ENCODE measurements at regions not wholly inside any gene's neighbourhood (a gene's known extent, or its start where the extent isn't known, plus 50 kb on each side); places are given as distances from the start of the nearest gene placed in this dataset.

- TF ChIP-seq PBX3 (IDR thresholded peaks at IDR 0.05; ENCODE audit: insufficient replicate concordance, low read depth, low read length) = no peak
- TF ChIP-seq EZH2 (IDR thresholded peaks at IDR 0.05; ENCODE audit: borderline replicate concordance, control insufficient read depth, low read depth, low read length) = no peak
- TF ChIP-seq DPF2 (IDR thresholded peaks at IDR 0.05) = no peak
- no peak for TF ChIP-seq SREBF2 (IDR thresholded peaks at IDR 0.05; ENCODE audit: low read length)
- no peak for TF ChIP-seq ZNF622 (IDR thresholded peaks at IDR 0.05)
- DNase-seq (ENCODE audit: low read depth, low spot score) (no peak), FAIRE-seq (no peak), ATAC-seq (no peak)
- H3K27ac ChIP-seq (ENCODE audit: control insufficient read depth, insufficient read depth) = no peak overlapping the region
- no peak overlapping the region for H2AFZ ChIP-seq (ENCODE audit: control insufficient read depth, low read depth, low read length)
- ChIA-PET RAD21 (ENCODE audit: unreplicated experiment) (no interaction called here), CTCF (no interaction called here), POLR2A (no interaction called here), SMC1A (ENCODE audit: uncharacterized antibody, unreplicated experiment) (no interaction called here)
- H3K79me2 ChIP-seq (ENCODE audit: control insufficient read depth, insufficient read depth, low read length) = no peaks in the 10 kb centered on the region
- intact Hi-C loops (cut with micrococcal nuclease; ENCODE audit: unreplicated experiment) (no loop called here), in situ Hi-C loops (cut with MboI) (no loop called here)
- BruUV-seq (replicated peaks) = no TSS peak
- H3K36me3 ChIP-seq (ENCODE audit: control insufficient read depth in 2 of 2, insufficient read depth in 2 of 2, low read length in 1 of 2) = no peaks in the 10 kb centered on the region
- 27% methylated on average over 8 of the region's 8 CpGs for WGBS (ENCODE audit: insufficient coverage, insufficient replicate concordance, low lambda C conversion rate, missing lambda C conversion rate)
- no peak overlapping the region for H3K4me3 ChIP-seq
- H3K9ac ChIP-seq (ENCODE audit: control insufficient read depth, insufficient read depth, low read length) = no peak overlapping the region
- no peaks in the 10 kb centered on the region for H3K9me3 ChIP-seq (replicated peaks; ENCODE audit: control insufficient read depth, insufficient read depth, low read length)
- no peaks in the 10 kb centered on the region for H4K20me1 ChIP-seq (ENCODE audit: control insufficient read depth, insufficient read depth)
- no peak overlapping the region for H3K4me2 ChIP-seq (ENCODE audit: control insufficient read depth, insufficient read depth)
- H3K27me3 ChIP-seq (replicated peaks in 1 of 2; ENCODE audit: control insufficient read depth in 2 of 2, insufficient read depth in 2 of 2, low read length in 1 of 2) = no peaks in the 10 kb centered on the region; a peak in 3 of 4 replicates
- H3K4me1 ChIP-seq (ENCODE audit: control insufficient read depth, insufficient read depth, low read length) = no peaks in the 10 kb centered on the region
Observed at GRCh38 chr20:56778765-56779195, 149.7 kb downstream of the TFAP2C start.

- no TSS peak for BruUV-seq (replicated peaks)
- no peak for TF ChIP-seq MYB (IDR thresholded peaks at IDR 0.05; ENCODE audit: borderline replicate concordance, low read depth, low read length)
- 4% methylated on average over 7 of the region's 11 CpGs for WGBS (ENCODE audit: insufficient coverage, insufficient replicate concordance, low lambda C conversion rate, missing lambda C conversion rate)
- ATAC-seq (no peak), DNase-seq (ENCODE audit: low read depth, low spot score) (no peak), FAIRE-seq (no peak)
- ChIA-PET RAD21 (ENCODE audit: unreplicated experiment) (no interaction called here), SMC1A (ENCODE audit: uncharacterized antibody, unreplicated experiment) (no interaction called here), POLR2A (interaction anchor here (0.6 kb wide), 1 partner anchor 279 kb away, joined by 3 read pairs; no protein-coding TSS in a partner anchor), CTCF (no interaction called here)
- Histone ChIP-seq H2AFZ (ENCODE audit: control insufficient read depth, low read depth, low read length) (no peak overlapping the region), H3K36me3 (ENCODE audit: control insufficient read depth in 2 of 2, insufficient read depth in 2 of 2, low read length in 1 of 2) (no peaks in the 10 kb centered on the region), H3K27me3 (replicated peaks in 1 of 2; ENCODE audit: control insufficient read depth in 2 of 2, insufficient read depth in 2 of 2, low read length in 1 of 2) (no peaks in the 10 kb centered on the region; a peak in 3 of 4 replicates), H3K79me2 (ENCODE audit: control insufficient read depth, insufficient read depth, low read length) (no peaks in the 10 kb centered on the region), H3K4me1 (ENCODE audit: control insufficient read depth, insufficient read depth, low read length) (no peaks in the 10 kb centered on the region), H3K4me3 (no peak overlapping the region), H3K9ac (ENCODE audit: control insufficient read depth, insufficient read depth, low read length) (no peak overlapping the region), H3K4me2 (ENCODE audit: control insufficient read depth, insufficient read depth) (no peak overlapping the region), H3K27ac (ENCODE audit: control insufficient read depth, insufficient read depth) (no peak overlapping the region), H3K9me3 (replicated peaks; ENCODE audit: control insufficient read depth, insufficient read depth, low read length) (no peaks in the 10 kb centered on the region), H4K20me1 (ENCODE audit: control insufficient read depth, insufficient read depth) (no peaks in the 10 kb centered on the region)
- intact Hi-C loops (cut with micrococcal nuclease; ENCODE audit: unreplicated experiment) = no loop called here
- in situ Hi-C loops (cut with MboI) = no loop called here
Observed at GRCh38 chr20:56779452-56780143, 150.5 kb downstream of the TFAP2C start.
